Duodenal mucosa (tissue), 2 donors: ENCODE measurements at regions not wholly inside any gene's neighbourhood (a gene's known extent, or its start where the extent isn't known, plus 50 kb on each side); places are given as distances from the start of the nearest gene placed in this dataset.
"Not testable (repeated sequence)": the region's sequence is repeated elsewhere in the genome, so short reads cannot be mapped to it uniquely, and the experiment has no call there.

Experiments used
- H3K27ac ChIP-seq: one replicate; pipeline ENCODE4 v1.7.0; 2013; ENCODE audit warnings: low read depth, low read length
- H3K27me3 ChIP-seq, 2 donors: one replicate each; pipeline ENCODE4 v1.7.0; 2013; ENCODE audit warnings: low read length in 2 of 2, control low read depth in 1 of 2; ENCODE audit not compliant: insufficient read depth in 2 of 2, control insufficient read depth in 1 of 2
- H3K36me3 ChIP-seq, 2 donors: one replicate each; pipeline ENCODE4 v1.7.0; 2013; ENCODE audit warnings: low read length in 2 of 2, control low read depth in 1 of 2; ENCODE audit not compliant: insufficient read depth in 2 of 2, control insufficient read depth in 1 of 2
- H3K4me1 ChIP-seq, 2 donors: one replicate each; pipeline ENCODE4 v1.7.0; 2013; ENCODE audit warnings: low read length in 2 of 2, control low read depth in 1 of 2; ENCODE audit not compliant: insufficient read depth in 2 of 2, control insufficient read depth in 1 of 2
- H3K4me3 ChIP-seq, 2 donors: one replicate each; pipeline ENCODE4 v1.7.0; 2013; ENCODE audit warnings: low read length in 2 of 2, low read depth in 1 of 2
- H3K9ac ChIP-seq, 2 donors: one replicate each; pipeline ENCODE4 v1.7.0; 2013; ENCODE audit warnings: low read length in 2 of 2, low read depth in 1 of 2
- H3K9me3 ChIP-seq, 2 donors: one replicate each; pipeline ENCODE4 v1.7.0; 2013; ENCODE audit warnings: low read length in 2 of 2, control low read depth in 1 of 2; ENCODE audit not compliant: control insufficient read depth in 1 of 2

- Histone ChIP-seq H3K36me3 (no peaks in the 10 kb centered on the region), H3K4me1 (no peaks in the 10 kb centered on the region), H3K9ac (no peak overlapping the region), H3K27me3 (no peaks in the 10 kb centered on the region), H3K27ac (no peak overlapping the region), H3K4me3 (no peak overlapping the region), H3K9me3 (no peaks in the 10 kb centered on the region)
These were observed 151.1 kb downstream of the ZNF281 start for GRCh38 chr1:200258447-200259375.

- H3K9ac ChIP-seq: no peak overlapping the region
- no peaks in the 10 kb centered on the region for H3K9me3 ChIP-seq
- H3K27me3 ChIP-seq: no peaks in the 10 kb centered on the region
- no peaks in the 10 kb centered on the region for H3K4me1 ChIP-seq
- no peaks in the 10 kb centered on the region for H3K36me3 ChIP-seq
- no peak overlapping the region for H3K27ac ChIP-seq
- no peak overlapping the region for H3K4me3 ChIP-seq
These were observed 152.6 kb downstream of the ZNF281 start for GRCh38 chr1:200257235-200257634.

GRCh38 chr1:200254602-200255001 is 155.2 kb downstream of the ZNF281 start:
- H3K9me3 ChIP-seq, H3K4me3 ChIP-seq, H3K27me3 ChIP-seq, H3K27ac ChIP-seq, H3K4me1 ChIP-seq, H3K9ac ChIP-seq, H3K36me3 ChIP-seq: not testable (repeated sequence)

GRCh38 chr1:200253774-200254495 is 155.9 kb downstream of the ZNF281 start:
- no peak overlapping the region for H3K9ac ChIP-seq
- H3K27ac ChIP-seq: no peak overlapping the region
- no peaks in the 10 kb centered on the region for H3K36me3 ChIP-seq
- no peaks in the 10 kb centered on the region for H3K9me3 ChIP-seq
- no peaks in the 10 kb centered on the region for H3K4me1 ChIP-seq
- H3K4me3 ChIP-seq: no peak overlapping the region
- H3K27me3 ChIP-seq: no peaks in the 10 kb centered on the region

GRCh38 chr1:200252531-200252930 is 157.3 kb downstream of the ZNF281 start:
- Histone ChIP-seq H3K27ac (no peak overlapping the region), H3K4me1 (no peaks in the 10 kb centered on the region), H3K4me3 (no peak overlapping the region), H3K9ac (no peak overlapping the region), H3K9me3 (no peaks in the 10 kb centered on the region), H3K36me3 (no peaks in the 10 kb centered on the region), H3K27me3 (no peaks in the 10 kb centered on the region)

GRCh38 chr1:200250469-200250868 is 159.4 kb downstream of the ZNF281 start:
- Histone ChIP-seq H3K4me1 (no peaks in the 10 kb centered on the region), H3K4me3 (no peak overlapping the region), H3K9ac (no peak overlapping the region), H3K27me3 (no peaks in the 10 kb centered on the region), H3K36me3 (no peaks in the 10 kb centered on the region), H3K9me3 (no peaks in the 10 kb centered on the region), H3K27ac (no peak overlapping the region)

GRCh38 chr1:200248541-200248940 is 161.3 kb downstream of the ZNF281 start:
- Histone ChIP-seq H3K36me3 (no peaks in the 10 kb centered on the region), H3K27me3 (no peaks in the 10 kb centered on the region), H3K9ac (no peak overlapping the region), H3K4me3 (no peak overlapping the region), H3K4me1 (no peaks in the 10 kb centered on the region), H3K9me3 (no peaks in the 10 kb centered on the region), H3K27ac (no peak overlapping the region)

- Histone ChIP-seq H3K27me3 (no peaks in the 10 kb centered on the region), H3K4me1 (peaks cover 0 to 4% of the 10 kb centered on the region in 2 donors), H3K9me3 (no peaks in the 10 kb centered on the region), H3K9ac (no peak overlapping the region), H3K36me3 (no peaks in the 10 kb centered on the region), H3K27ac (no peak overlapping the region), H3K4me3 (no peak overlapping the region)
These were observed 162.3 kb downstream of the ZNF281 start for GRCh38 chr1:200247518-200247917.

- no peak overlapping the region for H3K27ac ChIP-seq
- no peaks in the 10 kb centered on the region for H3K27me3 ChIP-seq
- H3K36me3 ChIP-seq: no peaks in the 10 kb centered on the region
- no peak overlapping the region for H3K4me3 ChIP-seq
- no peaks in the 10 kb centered on the region for H3K9me3 ChIP-seq
- H3K4me1 ChIP-seq: peaks cover 0 to 4% of the 10 kb centered on the region in 2 donors
- H3K9ac ChIP-seq: no peak overlapping the region
These were observed 164.4 kb downstream of the ZNF281 start for GRCh38 chr1:200245473-200245872.

- Histone ChIP-seq H3K9ac (no peak overlapping the region), H3K27ac (no peak overlapping the region)
These were observed 166.8 kb downstream of the ZNF281 start for GRCh38 chr1:200243042-200243437.

More at GRCh38 chr1:200243042-200243437, 166.8 kb downstream of the ZNF281 start:
- no peaks in the 10 kb centered on the region for H3K9me3 ChIP-seq
- peak overlapping the region; percentile 19 to 32 for H3K4me3 ChIP-seq
- H3K27me3 ChIP-seq: no peaks in the 10 kb centered on the region
- H3K4me1 ChIP-seq: peaks cover 0 to 4% of the 10 kb centered on the region in 2 donors
- H3K36me3 ChIP-seq: no peaks in the 10 kb centered on the region
